ENCODE measurements at regions not wholly inside any gene's neighbourhood (a gene's known extent, or its start where the extent isn't known, plus 50 kb on each side); places are given as distances from the start of the nearest gene placed in this dataset.
A peak's percentile ranks its signal among the peaks of the same experiment; 100 is the strongest.

DNA sequence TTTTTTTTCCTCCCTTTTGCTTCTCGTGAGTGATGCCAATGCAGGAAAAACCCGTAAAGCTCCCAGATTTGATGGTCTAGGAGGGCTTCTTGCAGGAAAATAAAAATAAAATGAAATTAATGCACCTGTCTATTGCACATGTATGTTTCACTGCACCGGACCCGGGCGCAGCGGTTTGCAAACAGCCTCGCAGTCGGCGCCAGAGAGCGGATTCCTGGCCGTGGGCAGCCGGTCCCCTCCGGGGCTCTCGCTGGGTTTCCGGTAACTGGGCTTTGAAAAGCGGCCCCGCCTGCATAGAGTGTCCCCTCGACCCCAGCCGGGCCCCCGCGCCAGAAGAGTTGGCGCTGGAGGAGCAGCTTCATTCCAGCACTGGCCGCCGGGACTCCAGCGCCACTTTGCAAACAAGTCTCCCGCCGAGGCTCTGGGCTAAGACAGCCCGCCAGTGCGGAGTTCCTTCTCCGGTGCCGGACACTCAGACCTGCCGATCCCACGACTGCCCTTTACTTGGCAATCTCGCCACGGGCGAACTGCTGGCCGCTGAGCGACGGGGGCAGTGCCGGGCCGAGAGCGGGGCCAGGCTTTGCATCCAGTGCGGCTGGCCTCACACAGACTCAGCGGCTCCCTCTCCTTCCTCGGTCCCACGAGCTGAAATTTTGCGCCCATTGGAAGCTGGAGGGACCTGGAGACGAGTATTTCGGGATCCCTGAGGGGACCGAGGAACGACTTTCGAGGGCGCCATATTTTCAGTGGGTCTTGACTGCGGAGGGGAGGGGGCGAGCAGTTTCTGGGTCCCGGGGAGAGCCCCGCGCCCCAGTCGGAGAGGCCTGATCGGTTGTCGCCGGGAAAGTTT is 225.9 kb upstream of the C2CD4B start:
- TF ChIP-seq YY1 (IDR thresholded peaks at IDR 0.05; ENCODE audit: low read depth) (0 out of 2 replicates have a peak, but pooled peaks have one; percentile 20), TEAD4 (IDR thresholded peaks at IDR 0.05) (no peak), CEBPB (IDR thresholded peaks at IDR 0.05) (no peak), CREB1 (IDR thresholded peaks at IDR 0.05; ENCODE audit: low read depth) (no peak), EP300 (IDR thresholded peaks at IDR 0.05; ENCODE audit: borderline replicate concordance) (no peak), TAF1 (IDR thresholded peaks at IDR 0.05; ENCODE audit: low read depth) (no peak), FOXM1 (IDR thresholded peaks at IDR 0.05; ENCODE audit: borderline replicate concordance, low read depth) (no peak), NFIC (IDR thresholded peaks at IDR 0.05) (no peak), EGR1 (IDR thresholded peaks at IDR 0.05) (no peak), TCF12 (IDR thresholded peaks at IDR 0.05; ENCODE audit: low read depth) (no peak; the same call in 1 of the 2 replicates), RAD21 (IDR thresholded peaks at IDR 0.05; ENCODE audit: low read depth) (no peak), ZBTB7A (IDR thresholded peaks at IDR 0.05; ENCODE audit: low read depth) (peak; percentile 35; the same call in 1 of the 2 replicates)
- TF ChIP-seq, protein P1, sequence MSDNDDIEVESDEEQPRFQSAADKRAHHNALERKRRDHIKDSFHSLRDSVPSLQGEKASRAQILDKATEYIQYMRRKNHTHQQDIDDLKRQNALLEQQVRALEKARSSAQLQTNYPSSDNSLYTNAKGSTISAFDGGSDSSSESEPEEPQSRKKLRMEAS (IDR thresholded peaks at IDR 0.05): 0 out of 2 replicates have a peak, but pooled peaks have one; percentile 3
